ENCODE measurements at regions not wholly inside any gene's neighbourhood (a gene's known extent, or its start where the extent isn't known, plus 50 kb on each side); places are given as distances from the start of the nearest gene placed in this dataset.

- no peaks in the 10 kb centered on the region for H3K27me3 ChIP-seq (ENCODE audit: insufficient read depth, low read length, poor library complexity, severe bottlenecking)
- no peaks in the 10 kb centered on the region for H4K20me1 ChIP-seq (ENCODE audit: insufficient read depth, low read length, poor library complexity, severe bottlenecking)
- H3K4me3 ChIP-seq (ENCODE audit: low read length, poor library complexity, severe bottlenecking), result no peak overlapping the region
- H3K9me2 ChIP-seq (replicated peaks; ENCODE audit: low read depth, low read length), result no peaks in the 10 kb centered on the region
- no peak overlapping the region for H3K9ac ChIP-seq (ENCODE audit: low read depth, low read length, poor library complexity, severe bottlenecking)
- H3K4me1 ChIP-seq (ENCODE audit: insufficient read depth, low read length, poor library complexity, severe bottlenecking), result no peaks in the 10 kb centered on the region
- TF ChIP-seq CTCF (conservative IDR thresholded peaks at IDR 0.05; ENCODE audit: low read length), result no peak
- no peak for TF ChIP-seq EZH2phosphoT487 (IDR thresholded peaks at IDR 0.05; ENCODE audit: borderline replicate concordance)
- no peak overlapping the region for H2AFZ ChIP-seq (ENCODE audit: low read length)
- H3K9me3 ChIP-seq (ENCODE audit: insufficient read depth, low read depth, low read length), result no peaks in the 10 kb centered on the region
- no peaks in the 10 kb centered on the region for H3K36me3 ChIP-seq (ENCODE audit: insufficient read depth, low read length)
- no peaks in the 10 kb centered on the region for H3F3A ChIP-seq (ENCODE audit: low read depth)
- no peak overlapping the region for H3K4me2 ChIP-seq (ENCODE audit: low read depth, low read length, poor library complexity, severe bottlenecking)
- no peaks in the 10 kb centered on the region for H3K79me2 ChIP-seq (ENCODE audit: insufficient read depth, low read length)
Observed at GRCh38 chr4:183770906-183771305, 111.8 kb downstream of the TRAPPC11 start.

GRCh38 chr4:183772361-183772760 lies 113.3 kb downstream of the TRAPPC11 start:
- H3K9ac ChIP-seq (ENCODE audit: low read depth, low read length, poor library complexity, severe bottlenecking), result no peak overlapping the region
- no peaks in the 10 kb centered on the region for H3K79me2 ChIP-seq (ENCODE audit: insufficient read depth, low read length)
- no peaks in the 10 kb centered on the region for H3K4me1 ChIP-seq (ENCODE audit: insufficient read depth, low read length, poor library complexity, severe bottlenecking)
- TF ChIP-seq CTCF (conservative IDR thresholded peaks at IDR 0.05; ENCODE audit: low read length) (no peak), EZH2phosphoT487 (IDR thresholded peaks at IDR 0.05; ENCODE audit: borderline replicate concordance) (no peak)
- H3K4me3 ChIP-seq (ENCODE audit: low read length, poor library complexity, severe bottlenecking), result no peak overlapping the region
- H3K36me3 ChIP-seq (ENCODE audit: insufficient read depth, low read length), result no peaks in the 10 kb centered on the region
- H4K20me1 ChIP-seq (ENCODE audit: insufficient read depth, low read length, poor library complexity, severe bottlenecking), result no peaks in the 10 kb centered on the region
- no peaks in the 10 kb centered on the region for H3K9me3 ChIP-seq (ENCODE audit: insufficient read depth, low read depth, low read length)
- H3F3A ChIP-seq (ENCODE audit: low read depth), result no peaks in the 10 kb centered on the region
- H3K27me3 ChIP-seq (ENCODE audit: insufficient read depth, low read length, poor library complexity, severe bottlenecking), result no peaks in the 10 kb centered on the region
- no peak overlapping the region for H2AFZ ChIP-seq (ENCODE audit: low read length)
- H3K4me2 ChIP-seq (ENCODE audit: low read depth, low read length, poor library complexity, severe bottlenecking), result no peak overlapping the region
- no peaks in the 10 kb centered on the region for H3K9me2 ChIP-seq (replicated peaks; ENCODE audit: low read depth, low read length)

- H3K4me2 ChIP-seq (ENCODE audit: low read depth, low read length, poor library complexity, severe bottlenecking), result no peak overlapping the region
- no peaks in the 10 kb centered on the region for H4K20me1 ChIP-seq (ENCODE audit: insufficient read depth, low read length, poor library complexity, severe bottlenecking)
- no peaks in the 10 kb centered on the region for H3K36me3 ChIP-seq (ENCODE audit: insufficient read depth, low read length)
- no peak overlapping the region for H3K9ac ChIP-seq (ENCODE audit: low read depth, low read length, poor library complexity, severe bottlenecking)
- TF ChIP-seq EZH2phosphoT487 (IDR thresholded peaks at IDR 0.05; ENCODE audit: borderline replicate concordance) (no peak), CTCF (conservative IDR thresholded peaks at IDR 0.05; ENCODE audit: low read length) (no peak)
- no peak overlapping the region for H2AFZ ChIP-seq (ENCODE audit: low read length)
- H3K27me3 ChIP-seq (ENCODE audit: insufficient read depth, low read length, poor library complexity, severe bottlenecking), result no peaks in the 10 kb centered on the region
- no peak overlapping the region for H3K4me3 ChIP-seq (ENCODE audit: low read length, poor library complexity, severe bottlenecking)
- no peaks in the 10 kb centered on the region for H3F3A ChIP-seq (ENCODE audit: low read depth)
- H3K9me3 ChIP-seq (ENCODE audit: insufficient read depth, low read depth, low read length), result no peaks in the 10 kb centered on the region
- H3K4me1 ChIP-seq (ENCODE audit: insufficient read depth, low read length, poor library complexity, severe bottlenecking), result no peaks in the 10 kb centered on the region
- H3K9me2 ChIP-seq (replicated peaks; ENCODE audit: low read depth, low read length), result no peaks in the 10 kb centered on the region
- no peaks in the 10 kb centered on the region for H3K79me2 ChIP-seq (ENCODE audit: insufficient read depth, low read length)
Observed at GRCh38 chr4:183773790-183774189, 114.7 kb downstream of the TRAPPC11 start.

Data from Loucy (cell line).